ENCODE measurements at regions not wholly inside any gene's neighbourhood (a gene's known extent, or its start where the extent isn't known, plus 50 kb on each side); places are given as distances from the start of the nearest gene placed in this dataset.

GRCh38 chr2:155157065-155157464 is 458.6 kb downstream of the KCNJ3 start:
- no peak for TF ChIP-seq FOXK2 (IDR thresholded peaks at IDR 0.05)
- no peak for TF ChIP-seq HDGF (IDR thresholded peaks at IDR 0.05; ENCODE audit: borderline replicate concordance)
- TF ChIP-seq BHLHE40 (IDR thresholded peaks at IDR 0.05; ENCODE audit: borderline replicate concordance), result no peak
- no peak for TF ChIP-seq FOXA1 (IDR thresholded peaks at IDR 0.05)
- no peak for TF ChIP-seq SP1 (IDR thresholded peaks at IDR 0.05)
- no peak for TF ChIP-seq SUZ12 (IDR thresholded peaks at IDR 0.05)
- no peak for TF ChIP-seq NFRKB (IDR thresholded peaks at IDR 0.05)
- no peak for TF ChIP-seq ELF4 (IDR thresholded peaks at IDR 0.05)
- no peak for TF ChIP-seq LEF1 (IDR thresholded peaks at IDR 0.05; ENCODE audit: borderline replicate concordance)
- TF ChIP-seq ARNT (IDR thresholded peaks at IDR 0.05), result no peak
- TF ChIP-seq TARDBP (IDR thresholded peaks at IDR 0.05), result no peak
- no peak for TF ChIP-seq PKNOX1 (IDR thresholded peaks at IDR 0.05)
